ENCODE measurements at regions not wholly inside any gene's neighbourhood (a gene's known extent, or its start where the extent isn't known, plus 50 kb on each side); places are given as distances from the start of the nearest gene placed in this dataset.

- Histone ChIP-seq H3K27me3 (ENCODE audit: insufficient read depth, low read length, poor library complexity, severe bottlenecking) (no peaks in the 10 kb centered on the region), H3K4me2 (ENCODE audit: low read depth, low read length, poor library complexity, severe bottlenecking) (no peak overlapping the region), H3K9me3 (ENCODE audit: insufficient read depth, low read depth, low read length) (no peaks in the 10 kb centered on the region), H3K36me3 (ENCODE audit: insufficient read depth, low read length) (no peaks in the 10 kb centered on the region), H3K79me2 (ENCODE audit: insufficient read depth, low read length) (no peaks in the 10 kb centered on the region), H3K4me1 (ENCODE audit: insufficient read depth, low read length, poor library complexity, severe bottlenecking) (no peaks in the 10 kb centered on the region), H3K4me3 (ENCODE audit: low read length, poor library complexity, severe bottlenecking) (no peak overlapping the region), H3F3A (ENCODE audit: low read depth) (no peaks in the 10 kb centered on the region), H3K9ac (ENCODE audit: low read depth, low read length, poor library complexity, severe bottlenecking) (no peak overlapping the region), H2AFZ (ENCODE audit: low read length) (no peak overlapping the region), H4K20me1 (ENCODE audit: insufficient read depth, low read length, poor library complexity, severe bottlenecking) (no peaks in the 10 kb centered on the region), H3K9me2 (replicated peaks; ENCODE audit: low read depth, low read length) (no peaks in the 10 kb centered on the region)
- TF ChIP-seq CTCF (conservative IDR thresholded peaks at IDR 0.05; ENCODE audit: low read length), result no peak
- no peak for TF ChIP-seq EZH2phosphoT487 (IDR thresholded peaks at IDR 0.05; ENCODE audit: borderline replicate concordance)
These were observed 58.5 kb upstream of the MSH6 start for GRCh38 chr2:47724221-47724981.

- Histone ChIP-seq H3K27me3 (ENCODE audit: insufficient read depth, low read length, poor library complexity, severe bottlenecking) (no peaks in the 10 kb centered on the region), H3K4me2 (ENCODE audit: low read depth, low read length, poor library complexity, severe bottlenecking) (no peak overlapping the region), H3K4me1 (ENCODE audit: insufficient read depth, low read length, poor library complexity, severe bottlenecking) (no peaks in the 10 kb centered on the region), H3K9ac (ENCODE audit: low read depth, low read length, poor library complexity, severe bottlenecking) (no peak overlapping the region), H3K9me2 (replicated peaks; ENCODE audit: low read depth, low read length) (no peaks in the 10 kb centered on the region), H2AFZ (ENCODE audit: low read length) (no peak overlapping the region), H3K9me3 (ENCODE audit: insufficient read depth, low read depth, low read length) (no peaks in the 10 kb centered on the region), H3K79me2 (ENCODE audit: insufficient read depth, low read length) (no peaks in the 10 kb centered on the region), H4K20me1 (ENCODE audit: insufficient read depth, low read length, poor library complexity, severe bottlenecking) (no peaks in the 10 kb centered on the region), H3F3A (ENCODE audit: low read depth) (no peaks in the 10 kb centered on the region), H3K4me3 (ENCODE audit: low read length, poor library complexity, severe bottlenecking) (no peak overlapping the region), H3K36me3 (ENCODE audit: insufficient read depth, low read length) (no peaks in the 10 kb centered on the region)
- TF ChIP-seq CTCF (conservative IDR thresholded peaks at IDR 0.05; ENCODE audit: low read length), result no peak
- no peak for TF ChIP-seq EZH2phosphoT487 (IDR thresholded peaks at IDR 0.05; ENCODE audit: borderline replicate concordance)
These were observed 61.6 kb upstream of the MSH6 start for GRCh38 chr2:47721296-47721695.

GRCh38 chr2:47720559-47720958, 62.4 kb upstream of the MSH6 start:
- no peaks in the 10 kb centered on the region for H3K79me2 ChIP-seq (ENCODE audit: insufficient read depth, low read length)
- no peak overlapping the region for H2AFZ ChIP-seq (ENCODE audit: low read length)
- no peak overlapping the region for H3K9ac ChIP-seq (ENCODE audit: low read depth, low read length, poor library complexity, severe bottlenecking)
- no peaks in the 10 kb centered on the region for H3K9me3 ChIP-seq (ENCODE audit: insufficient read depth, low read depth, low read length)
- no peaks in the 10 kb centered on the region for H3K27me3 ChIP-seq (ENCODE audit: insufficient read depth, low read length, poor library complexity, severe bottlenecking)
- H3K4me1 ChIP-seq (ENCODE audit: insufficient read depth, low read length, poor library complexity, severe bottlenecking), result no peaks in the 10 kb centered on the region
- no peaks in the 10 kb centered on the region for H4K20me1 ChIP-seq (ENCODE audit: insufficient read depth, low read length, poor library complexity, severe bottlenecking)
- no peaks in the 10 kb centered on the region for H3K9me2 ChIP-seq (replicated peaks; ENCODE audit: low read depth, low read length)
- H3K4me2 ChIP-seq (ENCODE audit: low read depth, low read length, poor library complexity, severe bottlenecking), result no peak overlapping the region
- no peak overlapping the region for H3K4me3 ChIP-seq (ENCODE audit: low read length, poor library complexity, severe bottlenecking)
- H3F3A ChIP-seq (ENCODE audit: low read depth), result no peaks in the 10 kb centered on the region
- H3K36me3 ChIP-seq (ENCODE audit: insufficient read depth, low read length), result no peaks in the 10 kb centered on the region
- TF ChIP-seq CTCF (conservative IDR thresholded peaks at IDR 0.05; ENCODE audit: low read length) (no peak), EZH2phosphoT487 (IDR thresholded peaks at IDR 0.05; ENCODE audit: borderline replicate concordance) (no peak)

Data from Loucy (cell line).